Fibroblast of peridontal ligament (primary cell): ENCODE measurements at regions not wholly inside any gene's neighbourhood (a gene's known extent, or its start where the extent isn't known, plus 50 kb on each side); places are given as distances from the start of the nearest gene placed in this dataset.
A peak's percentile ranks its signal among the peaks of the same experiment; 100 is the strongest.
"Not testable (repeated sequence)": the region's sequence is repeated elsewhere in the genome, so short reads cannot be mapped to it uniquely, and the experiment has no call there.

Experiments
- DNase-seq: peaks from one replicate; pipeline ENCODE4 v3.0.0-alpha.2; 2010; ENCODE audit errors: extremely low read depth

DNA sequence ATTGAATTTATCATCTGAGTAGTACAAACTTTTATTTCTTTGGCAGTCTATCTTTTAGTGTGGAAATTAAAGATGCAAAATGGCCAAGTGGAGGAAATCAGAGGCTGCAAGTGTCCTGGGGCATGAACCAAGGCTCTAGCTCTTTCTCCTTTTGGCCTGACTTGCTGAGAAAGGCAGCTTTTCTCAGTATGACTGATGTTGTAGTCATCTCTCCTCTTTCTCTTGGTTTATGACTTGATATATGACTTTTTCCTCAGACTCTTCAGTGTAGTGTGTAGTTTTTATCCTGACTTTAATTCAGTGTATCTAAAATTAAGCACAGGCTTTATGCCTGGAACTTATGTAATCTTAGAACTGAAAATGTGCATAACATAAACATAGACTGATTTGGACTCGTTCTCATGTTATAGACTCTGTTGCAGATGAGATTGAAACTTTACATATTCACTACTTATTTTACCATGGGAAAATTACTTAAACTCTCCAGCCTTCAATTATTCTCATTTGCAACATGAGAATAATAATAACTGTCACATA, 65.7 kb downstream of the SLITRK5 start:
- DNase-seq: no peak

DNA sequence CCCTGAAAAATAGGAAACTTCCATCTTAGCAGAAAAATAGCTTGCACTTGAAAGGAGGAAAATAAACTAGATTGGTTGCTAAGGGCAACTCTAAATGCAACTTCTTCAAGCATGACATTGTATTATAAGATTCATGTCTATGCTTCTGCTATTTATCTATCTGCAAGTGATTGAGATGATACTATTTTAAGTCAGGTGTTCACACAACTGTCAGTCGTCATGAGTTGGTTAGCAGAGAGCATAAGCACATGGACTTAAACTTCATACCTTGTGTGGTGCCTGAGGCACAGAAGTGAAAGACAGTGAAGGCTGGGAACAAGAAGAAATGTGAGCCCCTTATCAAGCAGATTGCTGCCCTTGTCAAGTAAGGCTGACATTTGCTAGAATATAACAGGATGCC, 82.9 kb downstream of the SLITRK5 start:
- DNase-seq: no peak

DNA sequence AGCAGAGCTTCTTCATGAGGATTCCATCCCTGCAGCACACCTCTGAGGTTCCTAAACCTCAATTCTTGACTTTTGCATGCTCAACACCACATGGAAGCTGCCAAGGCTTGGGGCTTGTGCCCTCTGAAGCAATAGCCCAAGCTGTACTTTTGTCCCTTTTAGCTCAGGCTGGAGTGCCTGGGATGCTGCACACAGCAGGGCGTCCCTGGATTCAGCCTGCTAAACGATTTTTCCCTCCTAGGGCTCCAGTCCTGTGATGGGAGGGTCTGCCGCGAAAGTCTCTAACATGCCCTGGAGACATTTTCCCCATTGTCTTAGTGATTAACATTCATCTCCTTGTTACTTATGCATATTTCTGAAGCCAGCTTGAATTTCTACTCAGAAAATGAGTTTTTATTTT, 98.3 kb downstream of the SLITRK5 start:
- DNase-seq: no peak

DNA sequence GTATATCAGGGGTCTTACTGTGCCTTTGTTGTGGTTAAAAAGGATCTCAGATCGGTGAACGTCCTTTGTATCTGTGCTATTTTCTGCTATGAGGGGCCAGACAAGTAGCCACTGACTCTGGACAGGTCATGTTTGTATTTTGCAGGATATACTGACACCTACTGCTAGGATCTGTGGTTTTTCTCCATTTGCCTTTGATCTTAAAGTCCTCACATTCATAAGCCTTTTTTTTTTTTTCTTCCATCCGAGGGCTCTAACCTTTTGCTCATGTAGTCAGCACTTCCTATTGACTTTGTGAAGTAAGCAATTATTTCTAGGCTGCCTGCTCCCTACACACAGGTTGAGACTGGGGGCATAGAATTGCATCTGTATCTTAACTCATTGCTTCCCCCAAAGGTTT, 106.2 kb downstream of the SLITRK5 start:
- no peak for DNase-seq

DNA sequence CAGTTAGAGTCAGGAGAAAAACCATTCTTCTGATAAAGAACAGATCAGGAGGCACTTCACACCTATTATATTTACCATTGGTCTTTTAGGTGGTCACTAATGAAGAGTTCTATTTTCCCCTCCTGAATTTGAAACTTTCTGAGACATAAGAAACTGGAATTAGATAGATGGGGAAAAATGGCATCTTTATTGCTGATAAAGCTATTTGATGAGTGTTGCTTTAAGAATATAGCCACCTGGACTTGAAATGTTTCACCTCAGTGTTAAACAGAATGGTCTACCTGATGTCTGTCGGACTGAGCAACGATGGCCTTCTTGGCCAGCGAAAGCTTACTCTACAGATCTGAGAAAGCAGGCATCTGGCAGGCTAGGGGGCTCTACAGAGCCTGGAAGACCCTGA, 107.0 kb downstream of the SLITRK5 start:
- no peak for DNase-seq

DNA sequence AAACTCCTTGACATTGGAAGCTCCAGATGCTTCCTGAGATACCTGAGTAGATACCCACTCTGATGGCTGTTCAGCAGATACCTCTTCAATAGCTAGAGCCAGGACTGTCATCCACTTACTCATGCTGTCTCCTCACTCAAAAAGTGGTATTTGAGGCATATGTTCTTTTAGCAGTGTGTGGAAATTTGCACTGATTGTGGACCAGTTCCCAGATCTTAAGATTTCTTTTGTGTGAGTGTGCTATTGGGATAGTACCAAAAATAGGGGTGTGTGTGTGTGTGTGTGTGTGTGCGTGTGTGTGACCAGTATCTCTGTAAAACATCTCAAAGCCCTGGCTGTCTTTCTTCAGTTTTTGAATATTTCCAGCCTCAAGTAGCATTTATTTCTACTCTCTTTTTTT, 108.3 kb downstream of the SLITRK5 start:
- DNase-seq: no peak

DNA sequence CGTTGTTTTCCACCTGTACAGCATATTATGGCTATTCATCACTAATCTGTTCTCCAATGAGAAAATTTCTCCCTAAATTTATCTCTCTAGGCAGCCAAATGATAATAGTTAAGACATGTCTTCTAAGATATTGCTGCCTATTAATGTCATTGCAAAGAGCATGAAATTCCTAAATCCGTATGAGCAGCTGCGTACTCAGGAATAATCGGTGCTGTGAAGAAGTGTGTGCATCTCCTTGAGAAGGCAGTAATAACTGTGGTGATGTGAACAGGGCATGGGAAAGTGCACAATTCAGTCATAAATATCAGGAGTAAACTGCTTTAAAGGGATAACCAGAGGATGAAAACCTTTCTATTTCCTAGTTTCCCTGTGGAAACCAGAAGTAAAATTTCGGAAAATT, 112.2 kb downstream of the SLITRK5 start:
- no peak for DNase-seq

DNA sequence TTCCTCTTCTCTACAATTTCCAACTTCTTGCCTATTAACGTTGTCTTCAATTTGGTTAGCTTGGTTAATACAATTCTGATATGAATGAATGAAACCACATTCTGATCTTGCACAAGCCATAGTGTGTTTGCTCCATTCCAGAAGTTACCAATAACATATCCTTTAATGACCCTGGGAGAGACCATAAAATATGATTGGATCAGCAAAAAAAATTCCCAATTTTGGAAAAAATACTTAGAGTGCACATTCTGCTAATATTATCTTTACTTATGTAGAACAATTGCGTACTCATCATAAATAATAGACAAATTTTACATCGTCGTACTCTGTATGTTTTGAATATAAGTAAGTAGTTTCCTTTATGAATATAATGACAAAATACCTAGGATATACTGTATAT, 117.2 kb downstream of the SLITRK5 start:
- no peak for DNase-seq

DNA sequence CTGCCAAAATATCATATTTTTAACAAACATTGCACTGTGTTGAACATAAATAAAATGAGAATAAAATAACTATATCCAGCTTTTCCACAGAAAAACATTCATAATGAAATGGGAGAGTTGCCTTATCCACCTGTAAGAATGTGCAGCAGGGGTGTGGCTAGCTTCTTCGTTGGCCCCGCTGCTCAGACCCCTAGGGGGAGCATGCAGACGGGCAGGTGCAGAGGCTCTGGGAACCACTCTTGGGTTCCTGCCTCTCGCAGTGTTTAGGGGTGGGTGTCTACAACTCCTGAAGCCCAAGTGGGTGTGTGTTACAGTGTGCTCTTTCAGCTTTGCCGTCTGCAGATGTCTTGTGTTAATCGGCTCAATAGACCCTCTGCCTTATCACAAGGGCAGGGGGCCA, 121.7 kb downstream of the SLITRK5 start:
- no peak for DNase-seq

DNA sequence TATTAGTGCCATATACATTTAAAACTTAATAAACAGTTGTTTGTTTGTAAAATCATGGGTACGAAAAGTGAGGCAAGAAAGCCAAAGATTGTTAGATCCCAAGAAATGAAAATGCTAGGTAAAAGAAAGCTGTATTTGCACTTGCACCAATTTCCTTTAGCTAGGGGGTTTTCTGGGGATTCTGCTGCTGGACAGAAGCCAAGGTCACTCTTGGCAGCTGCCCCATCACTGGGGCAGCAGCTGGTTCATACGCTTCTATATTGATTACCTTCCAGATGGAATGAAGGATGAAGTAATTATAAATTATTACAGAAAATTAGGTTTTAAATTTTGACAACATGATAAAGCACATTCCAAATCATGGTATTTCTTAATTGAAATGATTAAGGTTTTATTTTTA, 127.4 kb downstream of the SLITRK5 start:
- no peak for DNase-seq

DNA sequence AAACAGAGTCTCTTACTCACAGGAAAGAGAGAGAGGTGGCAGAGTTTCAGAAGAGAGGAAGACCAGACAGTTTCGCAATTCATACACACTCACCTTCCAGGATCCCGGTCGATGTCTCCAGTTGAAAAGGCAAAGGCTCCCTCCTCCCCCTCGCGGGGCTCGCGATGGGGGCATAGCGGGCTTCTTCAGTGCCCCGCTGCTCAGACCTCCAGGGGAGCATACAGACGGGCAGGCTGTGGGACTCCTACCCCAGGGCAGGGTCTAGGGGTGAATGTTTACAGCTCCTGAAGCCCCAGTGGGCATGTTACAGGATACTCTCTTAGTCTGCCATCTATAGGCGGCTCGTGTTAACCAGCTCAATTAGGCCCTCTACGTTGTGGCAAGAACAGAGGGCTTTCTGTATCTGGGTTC, 139.2 kb downstream of the SLITRK5 start:
- DNase-seq: no peak

DNA sequence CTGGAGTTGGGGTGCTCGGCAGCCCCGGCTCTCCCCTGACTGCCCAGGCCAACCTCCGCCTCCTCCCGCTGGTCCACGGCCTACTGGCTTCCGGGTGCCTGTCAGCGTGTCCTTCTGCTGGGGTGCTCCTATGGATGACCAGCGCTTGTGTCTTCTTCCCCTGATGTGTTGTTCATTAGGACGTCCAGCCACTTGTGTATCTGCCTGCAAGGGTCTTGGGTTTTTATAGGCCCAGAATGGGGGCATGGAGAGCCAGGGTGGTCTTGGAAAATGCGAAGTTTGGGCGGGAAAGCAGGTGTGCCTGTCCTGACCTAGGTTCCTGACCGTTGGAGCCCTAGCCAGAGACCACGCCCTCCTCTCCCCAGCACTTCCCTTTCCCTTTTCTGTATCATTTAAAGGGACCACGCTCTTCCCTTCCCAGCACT, 139.8 kb downstream of the SLITRK5 start:
- no peak for DNase-seq

DNA sequence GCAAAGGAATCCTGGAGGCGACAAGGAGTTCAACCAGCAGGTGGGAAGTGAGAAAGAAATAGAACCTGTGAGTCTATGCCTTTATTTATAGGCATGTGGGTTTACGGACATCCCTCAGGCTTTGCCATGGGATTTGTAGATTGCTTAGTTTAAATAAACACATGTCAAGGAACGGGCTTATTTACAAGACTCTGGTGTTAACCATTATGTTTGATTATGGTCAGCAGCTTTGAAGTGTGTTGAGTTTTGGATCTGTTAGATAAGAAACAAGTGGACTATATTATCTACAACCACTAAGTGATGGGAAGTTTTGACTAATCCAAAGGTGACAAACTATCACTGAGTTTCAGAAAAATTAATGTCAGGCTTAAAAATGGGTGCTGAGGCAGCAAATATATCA, 143.2 kb downstream of the SLITRK5 start:
- DNase-seq: no peak

DNA sequence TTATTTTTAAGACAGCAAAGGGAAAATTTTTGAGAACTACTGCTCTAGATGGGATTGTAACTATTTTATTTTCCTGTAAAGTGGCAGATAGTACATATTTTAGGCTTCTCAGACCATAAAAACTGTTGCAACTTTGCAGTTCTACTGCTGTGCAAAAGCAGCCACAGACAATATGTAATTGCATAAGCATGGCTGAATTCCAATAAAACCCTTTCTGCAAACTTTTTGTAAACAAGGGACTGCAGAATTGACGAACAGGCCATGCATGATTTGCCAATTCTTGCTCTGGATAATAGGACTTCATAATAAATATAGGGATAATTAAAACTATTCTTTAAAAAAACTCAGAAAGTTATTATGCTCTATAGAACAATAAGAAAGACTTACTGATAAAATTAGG, 149.1 kb downstream of the SLITRK5 start:
- DNase-seq: no peak

DNA sequence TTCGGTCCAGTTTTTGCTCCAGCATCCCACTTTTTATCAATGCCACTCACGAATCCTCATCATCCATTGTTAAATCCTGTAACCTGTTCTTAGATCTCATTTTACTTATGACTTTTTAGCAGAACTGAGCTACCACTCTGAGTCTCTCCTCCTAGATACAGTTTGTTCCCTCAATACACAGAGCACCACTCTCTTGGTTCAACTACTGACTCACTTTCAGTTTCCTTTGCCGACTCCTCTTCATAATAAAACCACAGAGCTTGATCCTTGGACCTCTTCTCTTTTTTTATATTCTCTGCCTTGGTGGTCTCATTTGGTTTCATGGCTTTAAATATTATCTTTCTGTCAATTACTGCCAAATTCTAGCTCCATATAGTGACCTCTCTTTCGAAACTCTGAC, 150.3 kb downstream of the SLITRK5 start:
- no peak for DNase-seq

DNA sequence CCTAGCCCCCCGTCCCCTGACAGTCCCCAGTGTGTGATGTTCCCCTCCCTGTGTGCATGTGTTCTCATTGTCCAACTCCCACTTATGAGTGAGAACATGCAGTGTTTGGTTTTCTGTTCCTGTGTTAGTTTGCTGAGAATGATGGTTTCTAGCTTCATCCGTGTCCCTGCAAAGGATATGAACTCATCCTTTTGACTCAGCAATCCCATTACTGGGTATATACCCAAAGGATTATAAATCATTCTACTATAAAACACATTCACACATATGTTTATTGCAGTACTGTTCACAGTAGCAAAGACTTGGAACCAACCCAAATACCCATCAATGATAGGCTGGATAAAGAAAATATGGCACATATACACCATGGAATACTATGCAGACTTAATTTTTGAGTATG, 155.1 kb downstream of the SLITRK5 start:
- not testable (repeated sequence) for DNase-seq

DNA sequence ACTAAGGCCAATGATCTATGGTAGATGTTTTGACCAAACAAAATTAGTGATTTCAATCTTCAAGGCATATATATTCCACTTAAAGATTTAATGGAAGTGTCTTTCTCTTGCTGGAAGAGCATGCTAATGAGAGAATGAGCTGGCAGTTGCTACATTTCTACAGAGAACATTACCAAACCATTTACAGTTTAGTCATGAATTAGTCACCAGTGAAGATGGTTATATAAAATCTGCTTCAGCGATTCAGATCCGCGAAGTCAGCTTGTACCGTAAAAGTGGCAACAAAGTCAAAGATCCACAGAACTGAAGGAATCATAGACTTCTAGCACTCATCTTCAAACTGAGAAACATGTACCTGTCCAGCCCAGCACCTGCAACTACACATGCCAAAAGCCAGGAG, 156.3 kb downstream of the SLITRK5 start:
- DNase-seq: peak; percentile 0

DNA sequence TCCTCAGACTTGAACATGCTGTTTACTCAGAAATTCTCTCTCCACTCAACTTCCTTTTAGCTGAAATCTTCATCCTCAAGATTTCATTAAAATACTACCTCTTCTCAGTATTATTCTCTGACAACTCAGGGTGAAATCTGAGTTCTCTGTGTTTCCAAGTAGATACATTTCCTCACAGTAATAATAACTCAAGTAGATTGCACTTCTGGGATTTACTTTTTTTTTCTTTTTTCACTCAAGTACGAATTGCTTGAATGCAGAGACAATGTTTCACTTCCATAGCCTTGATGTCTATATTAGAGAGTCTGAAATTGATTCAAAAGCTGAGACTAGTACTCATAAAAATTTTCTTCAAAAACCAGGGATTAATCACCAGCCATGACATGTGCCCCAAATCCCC, 166.4 kb downstream of the SLITRK5 start:
- DNase-seq: no peak

DNA sequence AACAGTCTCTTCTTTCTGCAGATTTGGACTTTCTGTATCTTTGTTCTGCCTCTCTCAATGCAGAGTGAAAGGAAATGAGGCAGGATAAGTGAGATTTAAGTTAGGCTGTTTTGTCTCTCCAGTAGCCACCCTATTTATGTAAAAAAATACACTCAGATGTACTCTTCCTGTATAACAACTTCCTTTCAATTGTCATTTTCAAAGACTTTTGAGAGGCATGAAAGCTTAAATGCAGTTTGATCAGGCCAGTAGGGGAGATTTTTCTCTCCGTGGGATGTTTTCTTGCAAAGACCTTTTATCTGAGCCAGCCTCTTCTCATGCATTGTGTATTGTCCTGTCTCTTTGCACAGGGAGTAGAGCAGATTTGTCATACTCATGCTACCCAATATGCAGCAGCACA, 166.8 kb downstream of the SLITRK5 start:
- DNase-seq: no peak

DNA sequence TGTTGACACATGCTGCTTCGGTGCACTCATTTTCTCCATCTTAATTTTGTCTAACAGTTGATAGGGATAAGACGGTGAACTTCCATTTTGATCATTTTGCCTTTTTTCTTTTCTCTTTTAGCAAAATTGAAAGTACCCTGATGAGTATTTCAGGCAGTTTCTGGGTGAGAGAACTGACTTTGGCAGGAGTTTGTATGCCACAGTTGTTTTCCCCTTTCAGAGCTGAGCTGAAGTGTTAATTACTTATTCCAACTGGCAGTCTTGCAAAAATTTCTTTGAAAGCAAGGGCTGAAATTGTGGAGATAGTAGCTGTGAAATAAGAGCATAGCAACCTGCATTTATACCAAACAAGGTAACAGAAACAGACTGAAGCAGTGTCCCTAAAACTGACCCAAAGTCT, 180.2 kb downstream of the SLITRK5 start:
- no peak for DNase-seq

DNA sequence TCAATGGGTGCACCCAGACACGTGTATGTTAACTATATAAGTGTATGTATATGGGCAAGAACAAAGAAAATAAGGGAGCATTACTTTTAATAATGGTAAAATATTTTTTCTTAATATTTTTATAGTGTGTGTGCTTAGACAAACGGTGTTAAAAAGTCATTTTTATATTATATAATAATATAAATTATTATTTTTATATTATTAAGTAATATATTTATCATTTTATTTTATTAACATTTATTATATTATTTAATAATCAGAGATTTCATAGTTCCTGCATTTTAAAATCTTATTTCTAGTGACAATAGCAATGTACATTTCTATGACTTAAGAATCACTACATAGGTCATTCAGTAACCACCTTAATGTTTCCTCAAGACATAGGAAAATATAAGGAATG, 184.4 kb downstream of the SLITRK5 start:
- DNase-seq: no peak

DNA sequence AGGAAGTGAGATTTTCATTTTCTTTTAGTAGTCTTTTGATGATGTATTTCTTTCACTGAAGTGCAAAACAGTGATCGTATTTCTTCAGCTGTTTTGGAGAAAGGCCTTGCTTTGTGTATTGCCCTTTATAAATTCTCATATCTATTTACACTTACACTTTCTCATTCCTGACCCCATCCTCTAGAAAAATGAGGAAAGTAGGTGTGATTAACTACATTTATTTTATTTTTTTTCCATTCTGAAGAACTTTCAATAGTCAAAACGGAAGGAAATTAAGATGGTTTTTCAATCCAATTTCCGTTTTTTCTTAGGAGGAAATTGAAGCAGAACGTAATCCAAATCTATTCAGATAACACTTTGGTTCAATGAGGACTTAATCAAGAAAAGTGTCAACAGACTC, 188.1 kb downstream of the SLITRK5 start:
- DNase-seq: no peak

DNA sequence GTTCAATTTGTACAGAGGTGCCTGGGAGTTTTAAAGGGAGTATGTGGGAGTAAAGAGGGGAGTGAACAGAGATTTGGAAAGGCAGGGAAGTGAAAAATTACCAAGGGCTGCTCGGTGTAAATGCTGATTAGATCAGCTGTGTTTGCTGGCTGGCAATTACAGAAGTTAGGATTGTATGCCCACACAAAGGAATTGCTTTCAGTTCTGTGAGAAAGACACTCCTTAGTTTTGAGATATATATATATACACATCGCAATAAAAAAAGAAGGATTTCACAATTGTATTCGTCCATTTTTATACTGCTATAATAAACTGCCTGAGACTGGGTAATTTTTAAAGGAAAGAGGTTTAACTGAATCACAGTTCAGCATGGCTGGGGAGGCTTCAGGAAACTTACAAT, 196.3 kb downstream of the SLITRK5 start:
- DNase-seq: no peak

DNA sequence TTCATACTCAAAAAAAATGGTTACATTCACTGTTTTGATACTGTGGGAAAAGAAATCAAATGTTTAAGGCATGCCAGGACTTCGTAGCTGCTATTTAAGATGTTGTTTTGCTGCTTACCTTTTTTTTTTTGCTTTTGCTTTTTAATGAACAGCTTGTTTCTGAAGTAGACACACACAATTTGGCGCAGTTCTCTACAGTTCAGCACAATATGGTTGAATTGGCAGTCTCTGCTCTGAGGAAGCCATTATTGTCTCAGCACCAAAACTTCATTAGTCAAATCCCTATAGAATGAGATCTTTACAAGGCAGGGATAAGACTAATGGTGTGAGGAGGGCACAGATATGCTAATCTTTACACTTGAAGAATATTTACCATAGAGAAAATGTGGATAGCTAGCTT, 197.6 kb downstream of the SLITRK5 start:
- no peak for DNase-seq

DNA sequence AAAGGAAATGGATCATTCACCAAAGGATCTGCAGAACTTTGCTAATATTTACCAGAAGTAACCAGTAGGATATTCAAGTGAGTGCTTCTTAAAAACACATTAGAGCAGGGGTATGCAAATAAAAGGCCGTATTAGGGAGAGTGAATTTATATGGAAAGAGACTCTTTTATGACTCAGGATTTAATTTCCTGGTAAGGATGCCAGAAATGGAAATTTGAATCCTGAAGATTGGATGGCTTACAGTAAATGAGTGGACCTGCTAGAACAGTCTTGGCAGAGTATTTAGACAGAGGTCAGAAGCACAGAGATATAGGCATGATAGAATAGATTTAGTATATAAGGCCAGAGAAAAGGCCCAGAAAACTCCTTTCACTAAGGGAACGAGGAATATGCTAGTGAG, 201.6 kb downstream of the SLITRK5 start:
- no peak for DNase-seq
